GM12864 (cell line): ENCODE measurements at regions not wholly inside any gene's neighbourhood (a gene's known extent, or its start where the extent isn't known, plus 50 kb on each side); places are given as distances from the start of the nearest gene placed in this dataset.

Experiments used
- DNase-seq: peaks from one replicate; pipeline ENCODE4 v3.0.0-alpha.2; 2011; ENCODE audit warnings: low read depth
- H3K4me3 ChIP-seq: 2 replicates; pipeline ENCODE4 v1.5.1; 2011; ENCODE audit warnings: mild to moderate bottlenecking, low read depth, low read length, control low read depth
- TF ChIP-seq, protein P1 (sequence below): IDR thresholded peaks from 2 replicates; pipeline ENCODE4 v1.5.1; 2011; ENCODE audit warnings: low read depth, mild to moderate bottlenecking, moderate library complexity, low read length, control low read depth, inconsistent platforms; ENCODE audit errors: missing control alignments

DNA sequence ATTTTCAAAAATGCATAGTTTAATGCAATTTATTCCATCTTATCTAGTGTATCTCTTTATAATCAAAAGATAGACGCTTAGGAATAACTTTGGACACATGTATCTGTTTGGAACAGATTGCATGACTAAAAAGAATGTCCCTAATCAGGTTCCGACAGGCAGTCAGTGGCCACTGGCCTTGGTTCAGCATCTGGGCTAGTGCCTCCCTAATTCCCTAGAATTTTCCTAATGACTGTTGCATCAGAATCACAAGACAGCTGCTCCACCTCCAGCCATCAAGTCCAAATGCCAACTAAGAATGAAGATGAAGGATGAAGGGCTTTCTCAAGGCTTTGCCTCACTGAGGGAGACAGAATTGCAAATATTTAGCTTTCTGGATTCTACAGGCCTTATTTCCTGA is 173.8 kb downstream of the EFNB2 start:
- TF ChIP-seq, protein P1, sequence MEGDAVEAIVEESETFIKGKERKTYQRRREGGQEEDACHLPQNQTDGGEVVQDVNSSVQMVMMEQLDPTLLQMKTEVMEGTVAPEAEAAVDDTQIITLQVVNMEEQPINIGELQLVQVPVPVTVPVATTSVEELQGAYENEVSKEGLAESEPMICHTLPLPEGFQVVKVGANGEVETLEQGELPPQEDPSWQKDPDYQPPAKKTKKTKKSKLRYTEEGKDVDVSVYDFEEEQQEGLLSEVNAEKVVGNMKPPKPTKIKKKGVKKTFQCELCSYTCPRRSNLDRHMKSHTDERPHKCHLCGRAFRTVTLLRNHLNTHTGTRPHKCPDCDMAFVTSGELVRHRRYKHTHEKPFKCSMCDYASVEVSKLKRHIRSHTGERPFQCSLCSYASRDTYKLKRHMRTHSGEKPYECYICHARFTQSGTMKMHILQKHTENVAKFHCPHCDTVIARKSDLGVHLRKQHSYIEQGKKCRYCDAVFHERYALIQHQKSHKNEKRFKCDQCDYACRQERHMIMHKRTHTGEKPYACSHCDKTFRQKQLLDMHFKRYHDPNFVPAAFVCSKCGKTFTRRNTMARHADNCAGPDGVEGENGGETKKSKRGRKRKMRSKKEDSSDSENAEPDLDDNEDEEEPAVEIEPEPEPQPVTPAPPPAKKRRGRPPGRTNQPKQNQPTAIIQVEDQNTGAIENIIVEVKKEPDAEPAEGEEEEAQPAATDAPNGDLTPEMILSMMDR, result no peak
- no peak for DNase-seq
- no peak overlapping the region for H3K4me3 ChIP-seq

DNA sequence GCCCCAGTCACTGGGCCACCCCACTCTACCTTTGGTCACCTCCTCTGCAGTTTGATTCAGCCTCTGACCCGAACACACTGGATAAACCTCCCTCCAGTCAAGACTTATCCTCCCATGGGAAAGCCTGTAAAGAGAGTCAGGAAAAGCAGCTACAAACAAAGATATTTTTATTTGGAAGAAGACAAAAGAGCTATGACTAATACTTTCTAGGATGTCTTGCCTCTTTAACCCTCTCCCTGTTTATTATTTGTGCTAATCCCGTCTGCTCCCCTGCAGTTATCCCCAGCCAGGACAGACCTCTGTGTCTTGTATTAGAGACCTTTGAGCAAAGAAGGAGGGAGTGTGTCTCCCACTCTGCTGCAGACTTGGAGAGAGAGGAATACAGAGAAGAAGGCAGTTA is 178.3 kb downstream of the EFNB2 start:
- H3K4me3 ChIP-seq, result no peak overlapping the region
- no peak for DNase-seq
- TF ChIP-seq, protein P1, result no peak

DNA sequence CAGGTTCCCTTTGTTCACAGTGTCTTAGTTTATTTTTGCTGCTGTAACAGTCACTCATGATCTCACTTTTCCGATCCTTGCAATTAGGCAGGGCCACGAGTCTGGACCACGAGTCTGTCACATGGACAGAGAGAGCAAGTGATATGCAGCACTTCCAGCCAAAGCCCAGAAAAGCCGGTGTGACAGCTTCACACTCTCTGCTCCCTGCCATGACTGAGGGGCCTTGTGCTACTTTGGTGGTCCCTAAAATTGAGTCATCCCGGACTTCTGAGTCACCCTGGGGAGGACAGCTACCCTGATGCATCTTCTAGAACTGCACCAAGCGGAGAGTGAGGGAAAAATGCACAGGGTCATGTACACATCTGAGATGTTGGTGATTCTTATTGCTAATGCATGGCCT is 179.6 kb downstream of the EFNB2 start:
- TF ChIP-seq, protein P1, result no peak
- H3K4me3 ChIP-seq, result no peak overlapping the region
- DNase-seq, result no peak

DNA sequence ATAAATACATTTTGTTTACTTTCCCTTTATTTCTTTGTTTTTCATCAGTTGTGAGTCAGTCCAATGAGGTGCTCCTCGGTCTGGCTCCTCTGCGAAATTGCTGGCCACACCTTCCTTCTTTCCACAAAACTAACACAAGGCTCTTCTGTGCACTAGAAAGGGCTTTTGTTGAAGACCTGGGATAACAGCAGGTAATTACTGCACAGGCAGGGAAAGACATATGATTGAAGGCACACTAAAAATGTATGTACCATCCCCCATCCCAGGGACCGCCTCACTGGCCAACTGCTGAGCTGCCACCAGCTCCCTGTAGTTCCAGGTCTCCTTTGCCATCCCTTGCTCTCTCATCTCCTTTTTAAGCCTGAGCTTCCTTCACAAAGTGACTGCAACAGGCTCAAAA is 180.5 kb downstream of the EFNB2 start:
- H3K4me3 ChIP-seq, result no peak overlapping the region
- DNase-seq, result no peak
- TF ChIP-seq, protein P1, result no peak

DNA sequence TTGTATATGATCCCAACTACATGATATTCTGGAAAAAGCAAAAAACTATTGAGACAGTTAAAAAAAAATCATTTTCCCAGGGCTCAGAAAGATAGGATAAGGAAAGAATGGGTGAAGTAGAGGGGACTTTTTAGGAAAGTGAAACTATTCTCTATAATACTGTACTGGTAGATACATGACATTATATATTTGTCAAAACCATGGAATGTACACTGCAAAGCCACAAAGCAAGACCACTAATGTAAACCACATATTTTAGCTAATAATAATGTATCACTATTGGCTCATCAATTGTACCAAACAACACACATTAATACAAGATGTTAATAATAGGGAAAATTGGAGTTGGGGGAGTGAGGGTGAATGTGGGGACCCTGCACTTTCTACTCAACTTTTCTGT is 182.6 kb downstream of the EFNB2 start:
- no peak overlapping the region for H3K4me3 ChIP-seq
- DNase-seq, result no peak
- TF ChIP-seq, protein P1, result no peak

DNA sequence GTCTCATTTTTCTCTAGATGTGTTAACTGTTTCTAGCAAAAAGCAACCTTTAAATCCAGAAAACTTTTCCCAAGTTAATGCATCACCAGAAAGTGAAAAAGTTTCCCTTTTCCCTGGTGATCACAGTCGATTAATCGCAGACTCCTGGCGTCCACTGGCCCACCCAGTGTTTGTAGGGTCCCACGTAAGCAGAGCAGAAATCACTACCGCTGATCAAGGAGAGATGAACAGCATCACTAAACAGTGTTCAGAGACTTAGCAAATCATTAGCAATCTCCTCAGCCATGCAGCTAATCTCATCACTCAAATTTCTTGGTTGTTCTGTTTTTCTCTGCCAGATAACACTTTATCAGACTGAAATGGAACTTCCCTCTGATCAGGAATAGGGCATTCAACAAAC is 184.2 kb downstream of the EFNB2 start:
- no peak overlapping the region for H3K4me3 ChIP-seq
- TF ChIP-seq, protein P1, result no peak
- DNase-seq, result no peak

DNA sequence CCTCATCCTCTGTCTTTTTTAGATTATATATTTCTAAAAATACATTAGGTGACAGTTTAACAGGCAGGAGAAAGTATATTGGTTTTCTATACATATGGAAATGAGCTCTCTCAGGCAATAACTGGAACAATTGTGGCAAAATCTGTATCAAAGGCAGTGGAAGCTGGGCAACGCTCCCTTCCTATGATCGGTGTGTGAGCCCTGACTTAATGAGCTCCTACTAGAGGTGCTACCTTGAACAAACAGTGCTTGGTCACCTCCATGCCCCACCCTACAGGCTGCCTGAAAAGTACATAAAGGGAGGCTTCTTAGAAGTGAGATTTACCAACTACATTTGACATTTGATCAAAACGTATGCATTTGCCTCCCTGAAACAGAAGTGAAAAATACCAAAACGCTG is 185.3 kb downstream of the EFNB2 start:
- TF ChIP-seq, protein P1, result no peak
- DNase-seq, result no peak
- no peak overlapping the region for H3K4me3 ChIP-seq
